ENCODE measurements at regions not wholly inside any gene's neighbourhood (a gene's known extent, or its start where the extent isn't known, plus 50 kb on each side); places are given as distances from the start of the nearest gene placed in this dataset.

DNA sequence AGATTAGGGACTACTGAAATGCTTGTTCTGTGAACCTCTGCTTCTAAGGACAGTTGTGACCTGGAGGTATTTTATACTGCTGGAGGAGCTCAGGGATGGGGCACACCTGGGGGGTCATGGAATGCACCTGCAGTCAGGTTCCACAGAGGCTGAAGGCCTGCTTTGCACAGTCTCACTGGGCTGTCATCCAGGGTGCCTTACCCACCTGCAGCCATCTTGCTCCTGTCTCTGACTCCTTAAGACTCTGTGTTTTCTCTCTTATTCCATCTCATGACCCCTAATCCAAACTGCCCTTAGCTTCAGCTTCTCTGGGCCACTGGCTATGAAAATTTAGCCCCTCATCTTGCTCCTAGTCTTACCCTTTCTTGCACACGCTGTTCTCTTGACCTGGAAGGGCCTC is 127.0 kb upstream of the SNX19 start:
- no peak for TF ChIP-seq POLR2A (IDR thresholded peaks at IDR 0.05)
- TF ChIP-seq, protein P1, sequence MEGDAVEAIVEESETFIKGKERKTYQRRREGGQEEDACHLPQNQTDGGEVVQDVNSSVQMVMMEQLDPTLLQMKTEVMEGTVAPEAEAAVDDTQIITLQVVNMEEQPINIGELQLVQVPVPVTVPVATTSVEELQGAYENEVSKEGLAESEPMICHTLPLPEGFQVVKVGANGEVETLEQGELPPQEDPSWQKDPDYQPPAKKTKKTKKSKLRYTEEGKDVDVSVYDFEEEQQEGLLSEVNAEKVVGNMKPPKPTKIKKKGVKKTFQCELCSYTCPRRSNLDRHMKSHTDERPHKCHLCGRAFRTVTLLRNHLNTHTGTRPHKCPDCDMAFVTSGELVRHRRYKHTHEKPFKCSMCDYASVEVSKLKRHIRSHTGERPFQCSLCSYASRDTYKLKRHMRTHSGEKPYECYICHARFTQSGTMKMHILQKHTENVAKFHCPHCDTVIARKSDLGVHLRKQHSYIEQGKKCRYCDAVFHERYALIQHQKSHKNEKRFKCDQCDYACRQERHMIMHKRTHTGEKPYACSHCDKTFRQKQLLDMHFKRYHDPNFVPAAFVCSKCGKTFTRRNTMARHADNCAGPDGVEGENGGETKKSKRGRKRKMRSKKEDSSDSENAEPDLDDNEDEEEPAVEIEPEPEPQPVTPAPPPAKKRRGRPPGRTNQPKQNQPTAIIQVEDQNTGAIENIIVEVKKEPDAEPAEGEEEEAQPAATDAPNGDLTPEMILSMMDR (IDR thresholded peaks at IDR 0.05), result no peak

Data from thyroid gland (tissue), 4 donors.